ENCODE measurements at regions not wholly inside any gene's neighbourhood (a gene's known extent, or its start where the extent isn't known, plus 50 kb on each side); places are given as distances from the start of the nearest gene placed in this dataset.

DNA sequence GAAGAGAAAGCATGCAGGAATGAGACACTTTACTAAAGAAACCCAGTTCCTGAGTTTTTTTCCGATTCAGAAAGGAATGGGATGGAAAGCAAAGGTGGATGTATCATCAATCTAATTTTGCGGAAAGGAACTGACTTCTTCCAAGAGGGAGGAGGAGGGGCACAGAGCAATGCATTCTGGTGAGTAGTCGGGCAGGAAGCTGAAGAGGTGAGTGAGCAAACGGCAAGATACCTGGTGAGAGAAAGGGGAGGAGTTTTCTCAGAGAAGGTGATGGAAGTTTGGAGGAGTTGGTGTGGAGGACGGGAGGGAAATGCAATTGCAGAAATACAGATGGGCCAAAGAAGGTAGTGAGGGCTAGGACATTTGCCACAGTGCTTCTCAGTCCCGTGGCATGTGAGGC lies 713.2 kb downstream of the KCNJ2 start:
- DNase-seq (ENCODE audit: low spot score): no peak
- TF ChIP-seq CTCF (IDR thresholded peaks at IDR 0.05): no peak
- TF ChIP-seq POLR2AphosphoS5 (IDR thresholded peaks at IDR 0.05): no peak
- no peak for TF ChIP-seq POLR2A (IDR thresholded peaks at IDR 0.05)
- intact Hi-C loops (cut with DNase I): no loop called here
- Histone ChIP-seq H3K4me3 (no peak overlapping the region), H3K9me3 (no peaks in the 10 kb centered on the region), H3K36me3 (no peaks in the 10 kb centered on the region), H3K27ac (no peak overlapping the region), H3K27me3 (replicated peaks; ENCODE audit: insufficient read depth) (no peaks in the 10 kb centered on the region), H3K4me1 (replicated peaks) (no peaks in the 10 kb centered on the region)
- WGBS: 78% methylated on average over 6 of the region's 6 CpGs

GRCh38 chr17:70886648-70887047 lies 717.3 kb downstream of the KCNJ2 start:
- WGBS: 42% methylated on average over 2 of the region's 2 CpGs

DNA sequence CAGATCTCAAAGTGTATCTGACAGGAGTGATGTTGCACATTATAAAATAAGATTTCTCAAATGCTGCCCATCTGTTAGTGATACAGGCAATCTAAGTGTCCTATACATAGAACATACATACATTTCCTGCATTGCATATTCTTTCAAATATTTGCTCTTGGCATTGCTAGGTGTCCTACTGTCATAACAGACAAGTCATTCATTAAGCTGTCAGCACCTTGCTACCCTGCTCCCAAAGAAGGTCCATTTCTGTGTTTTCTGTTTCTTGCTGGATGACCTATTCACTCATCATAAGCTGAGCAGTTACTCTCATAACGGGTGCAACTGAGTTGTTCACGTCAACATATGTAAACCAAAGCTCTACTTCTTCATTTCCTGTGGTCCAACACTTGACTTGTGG lies 719.0 kb downstream of the KCNJ2 start:
- H3K27me3 ChIP-seq (replicated peaks; ENCODE audit: insufficient read depth): no peaks in the 10 kb centered on the region
- no peak overlapping the region for H3K4me3 ChIP-seq
- H3K4me1 ChIP-seq (replicated peaks): no peaks in the 10 kb centered on the region
- H3K9me3 ChIP-seq: no peaks in the 10 kb centered on the region
- 69% methylated on average over 2 of the region's 2 CpGs for WGBS
- H3K36me3 ChIP-seq: no peaks in the 10 kb centered on the region
- intact Hi-C loops (cut with DNase I): no loop called here
- H3K27ac ChIP-seq: no peak overlapping the region
- no peak for DNase-seq (ENCODE audit: low spot score)
- no peak for TF ChIP-seq CTCF (IDR thresholded peaks at IDR 0.05)
- no peak for TF ChIP-seq POLR2A (IDR thresholded peaks at IDR 0.05)
- no peak for TF ChIP-seq POLR2AphosphoS5 (IDR thresholded peaks at IDR 0.05)

More at GRCh38 chr17:70886648-70887047, 717.3 kb downstream of the KCNJ2 start:
- no peaks in the 10 kb centered on the region for H3K27me3 ChIP-seq (replicated peaks; ENCODE audit: insufficient read depth)
- no peak overlapping the region for H3K4me3 ChIP-seq
- H3K36me3 ChIP-seq: no peaks in the 10 kb centered on the region
- intact Hi-C loops (cut with DNase I): no loop called here
- no peak for TF ChIP-seq POLR2AphosphoS5 (IDR thresholded peaks at IDR 0.05)
- TF ChIP-seq POLR2A (IDR thresholded peaks at IDR 0.05): no peak
- no peak for TF ChIP-seq CTCF (IDR thresholded peaks at IDR 0.05)
- no peak overlapping the region for H3K27ac ChIP-seq
- no peak for DNase-seq (ENCODE audit: low spot score)
- no peaks in the 10 kb centered on the region for H3K4me1 ChIP-seq (replicated peaks)
- H3K9me3 ChIP-seq: no peaks in the 10 kb centered on the region

DNA sequence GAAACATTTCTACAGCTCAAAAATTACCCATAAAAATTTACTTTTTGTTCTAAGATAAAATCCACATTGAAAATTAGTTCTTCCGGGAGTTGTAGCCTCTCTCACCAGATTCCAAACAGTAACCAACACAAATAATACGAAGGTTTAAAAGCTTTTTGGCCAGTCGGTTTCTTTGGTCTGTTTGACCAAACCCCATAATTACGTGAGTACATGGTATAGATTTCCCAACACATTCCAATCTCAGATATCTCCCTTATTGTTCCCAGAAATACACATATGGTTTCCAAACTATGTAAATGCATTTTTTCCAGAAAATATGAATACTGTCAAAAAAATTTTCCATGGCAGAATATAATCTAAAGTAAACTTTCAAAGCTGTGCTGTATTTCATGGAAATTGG lies 722.0 kb downstream of the KCNJ2 start:
- H3K4me1 ChIP-seq (replicated peaks): no peaks in the 10 kb centered on the region
- no peak for DNase-seq (ENCODE audit: low spot score)
- H3K36me3 ChIP-seq: no peaks in the 10 kb centered on the region
- H3K4me3 ChIP-seq: no peak overlapping the region
- 61% methylated on average over 4 of the region's 4 CpGs for WGBS
- H3K9me3 ChIP-seq: no peaks in the 10 kb centered on the region
- no peak overlapping the region for H3K27ac ChIP-seq
- TF ChIP-seq POLR2A (IDR thresholded peaks at IDR 0.05): no peak
- intact Hi-C loops (cut with DNase I): no loop called here
- H3K27me3 ChIP-seq (replicated peaks; ENCODE audit: insufficient read depth): no peaks in the 10 kb centered on the region

DNA sequence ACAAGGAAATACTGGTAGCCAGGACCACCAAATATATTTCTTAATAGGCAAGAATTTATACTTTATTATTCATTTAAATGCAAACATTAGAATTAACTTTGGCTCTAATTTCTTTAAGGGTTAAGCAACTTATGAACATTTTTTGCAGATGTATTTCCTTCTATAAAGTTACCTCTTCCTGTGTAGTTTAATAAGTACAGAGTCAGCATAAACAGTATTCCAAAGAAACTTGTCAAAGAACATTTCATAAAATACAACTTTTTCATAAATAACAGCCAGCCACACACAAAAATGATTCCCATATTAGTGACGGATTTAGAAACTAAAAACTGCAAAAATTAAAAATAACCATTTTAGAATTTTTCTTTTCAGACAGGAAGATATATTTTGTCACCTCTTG lies 723.2 kb downstream of the KCNJ2 start:
- H3K4me3 ChIP-seq: no peak overlapping the region
- no peaks in the 10 kb centered on the region for H3K4me1 ChIP-seq (replicated peaks)
- WGBS: 73% methylated on average over 1 of the region's 1 CpG
- H3K9me3 ChIP-seq: no peaks in the 10 kb centered on the region
- H3K27ac ChIP-seq: no peak overlapping the region
- intact Hi-C loops (cut with DNase I): no loop called here
- no peaks in the 10 kb centered on the region for H3K36me3 ChIP-seq
- no peak for DNase-seq (ENCODE audit: low spot score)
- TF ChIP-seq POLR2A (IDR thresholded peaks at IDR 0.05) (no peak), POLR2AphosphoS5 (IDR thresholded peaks at IDR 0.05) (no peak), CTCF (IDR thresholded peaks at IDR 0.05) (no peak)
- H3K27me3 ChIP-seq (replicated peaks; ENCODE audit: insufficient read depth): no peaks in the 10 kb centered on the region
